A549 (cell line): ENCODE measurements at regions not wholly inside any gene's neighbourhood (a gene's known extent, or its start where the extent isn't known, plus 50 kb on each side); places are given as distances from the start of the nearest gene placed in this dataset.

Experiments used
- ATAC-seq, 2 experiments: fragments of 200-7000 bp in 1 of 2; fragments of >200 bp in 1 of 2; cut with Nextera tagmentation in 1 of 2; cut with Tn5 transposase in 1 of 2; 3 replicates each; pipeline versions ENCODE4 v1.8.0 to v1.9.1; 2018 to 2020; ENCODE audit warnings: mild to moderate bottlenecking in 1 of 2, moderate library complexity in 1 of 2
- CTCF ChIA-PET: fragments of 300-600 bp; sonication (Branson Sonifier 250); formaldehyde crosslinking; extraction: SDS; loops from one replicate; lab custom pipeline; 2021; ENCODE audit warnings: antibody characterized with exemption, inconsistent platforms; lab: Yijun Ruan, JAX
- POLR2A ChIA-PET: fragments of 350-600 bp; formaldehyde crosslinking; extraction: SDS; loops from one replicate; lab custom pipeline; 2021; ENCODE audit warnings: antibody characterized with exemption, inconsistent platforms; lab: Yijun Ruan, JAX
- DNase-seq, 2 experiments: peaks; one replicate each; pipeline versions ENCODE4 v3.0.0 to v3.0.0-alpha.2; 2011 to 2016; ENCODE audit warnings: low read depth in 1 of 2, low spot score in 1 of 2
- FAIRE-seq: peaks from 2 replicates; lab custom pipeline; 2011; peaks lifted over from hg19 to GRCh38; lab: Jason Lieb, UNC
- H3K27ac ChIP-seq, 2 experiments: fragments of >200 bp; sonication (Bioruptor Twin); formaldehyde crosslinking; 3 replicates each; pipeline ENCODE4 v1.5.1; 2016 to 2017
- H3K4me1 ChIP-seq: fragments of >200 bp; sonication (Bioruptor Twin); formaldehyde crosslinking; 3 replicates; pipeline ENCODE4 v1.6.1; 2016
- H3K4me2 ChIP-seq: fragments of >200 bp; sonication (Bioruptor Twin); formaldehyde crosslinking; 3 replicates; pipeline ENCODE4 v1.6.1; 2016
- H3K4me3 ChIP-seq: fragments of >200 bp; sonication (Bioruptor Twin); formaldehyde crosslinking; 3 replicates; pipeline ENCODE4 v1.5.1; 2016
- H3K9me3 ChIP-seq: fragments of >200 bp; sonication (Bioruptor Twin); formaldehyde crosslinking; 3 replicates; pipeline ENCODE4 v1.6.1; 2016
- ATOH8 ChIP-seq: fragments of 250-450 bp; sonication (Bioruptor Pico); IDR thresholded peaks from 2 replicates; pipeline ENCODE4 v1.5.0; 2020; ENCODE audit warnings: low read depth, mild to moderate bottlenecking, moderate library complexity
- CBX2 ChIP-seq: fragments of 200-600 bp; sonication (generic); IDR thresholded peaks from 2 replicates; pipeline ENCODE4 v1.6.1; 2016; ENCODE audit warnings: low read depth, mild to moderate bottlenecking, borderline replicate concordance
- CBX8 ChIP-seq: fragments of 200-600 bp; sonication (generic); IDR thresholded peaks from 2 replicates; pipeline ENCODE4 v1.6.1; 2016
- CEBPB ChIP-seq, 2 experiments: fragments of >200 bp in 1 of 2; sonication (Bioruptor Twin) in 1 of 2; formaldehyde crosslinking in 1 of 2; IDR thresholded peaks; 2 replicates each; pipeline ENCODE4 v1.6.1; 2012 to 2016
- CHD2 ChIP-seq: fragments of 150-350 bp; IDR thresholded peaks from 2 replicates; pipeline ENCODE4 v1.6.1; 2014; ENCODE audit warnings: low read length; ENCODE audit not compliant: partially characterized antibody
- EHMT2 ChIP-seq: fragments of 200-600 bp; sonication (generic); IDR thresholded peaks from 2 replicates; pipeline ENCODE4 v1.6.1; 2016; ENCODE audit warnings: antibody characterized with exemption, low read depth, mild to moderate bottlenecking, moderate library complexity
- EP300 ChIP-seq, 2 experiments: fragments of >200 bp; sonication (Bioruptor Twin); formaldehyde crosslinking; IDR thresholded peaks; 2 replicates in 1 of 2; 3 replicates in 1 of 2; pipeline ENCODE4 v1.6.1; 2016 to 2017
- ESRRA ChIP-seq: fragments of 150-350 bp; IDR thresholded peaks from 2 replicates; pipeline ENCODE4 v1.6.1; 2014; ENCODE audit warnings: mild to moderate bottlenecking, low read length, borderline replicate concordance
- FOSB ChIP-seq: fragments of 250-450 bp; sonication (Bioruptor Pico); IDR thresholded peaks from 2 replicates; pipeline ENCODE4 v1.5.0; 2020; ENCODE audit warnings: mild to moderate bottlenecking, moderate library complexity
- FOSL2 ChIP-seq, 2 experiments: fragments of 450-650 bp in 1 of 2; fragments of >200 bp in 1 of 2; sonication (Bioruptor Twin) in 1 of 2; formaldehyde crosslinking; IDR thresholded peaks; 2 replicates each; pipeline versions ENCODE4 v1.5.0 to v1.6.1; 2016 to 2020; ENCODE audit warnings: mild to moderate bottlenecking in 1 of 2, moderate library complexity in 1 of 2
- GATA3 ChIP-seq: IDR thresholded peaks from 2 replicates; pipeline ENCODE4 v1.6.1; 2012; ENCODE audit warnings: borderline replicate concordance
- HES2 ChIP-seq: fragments of >200 bp; sonication (Bioruptor Twin); formaldehyde crosslinking; IDR thresholded peaks from 2 replicates; pipeline ENCODE4 v1.6.1; 2016
- HEYL ChIP-seq: fragments of 250-450 bp; sonication (Bioruptor Pico); IDR thresholded peaks from 2 replicates; pipeline ENCODE4 v1.8.0; 2021; ENCODE audit warnings: mild to moderate bottlenecking, moderate library complexity
- HOXB13 ChIP-seq: fragments of 250-450 bp; sonication (Bioruptor Pico); IDR thresholded peaks from 2 replicates; pipeline ENCODE4 v1.5.0; 2020; ENCODE audit warnings: low read depth, mild to moderate bottlenecking, moderate library complexity
- JUNB ChIP-seq: fragments of >200 bp; sonication (Bioruptor Twin); formaldehyde crosslinking; IDR thresholded peaks from 2 replicates; pipeline ENCODE4 v1.6.1; 2016
- KDM1A ChIP-seq: fragments of 200-600 bp; sonication (generic); IDR thresholded peaks from 2 replicates; pipeline ENCODE4 v1.6.1; 2016; ENCODE audit warnings: low read depth, mild to moderate bottlenecking
- MAX ChIP-seq: IDR thresholded peaks from 2 replicates; pipeline ENCODE4 v1.6.1; 2012
- MAZ ChIP-seq: fragments of 150-350 bp; IDR thresholded peaks from 2 replicates; pipeline ENCODE4 v1.6.1; 2014; ENCODE audit warnings: antibody characterized with exemption, low read depth, low read length, borderline replicate concordance
- POLR2A ChIP-seq: IDR thresholded peaks from 2 replicates; pipeline ENCODE4 v1.6.1; 2012; ENCODE audit warnings: mild to moderate bottlenecking, low read length
- RFX5 ChIP-seq: fragments of 450-650 bp; IDR thresholded peaks from 2 replicates; pipeline ENCODE4 v1.7.1; 2014; ENCODE audit warnings: antibody characterized with exemption, mild to moderate bottlenecking, moderate library complexity
- RNF2 ChIP-seq: fragments of 200-600 bp; sonication (generic); IDR thresholded peaks from 2 replicates; pipeline ENCODE4 v1.6.1; 2016; ENCODE audit warnings: low read depth, mild to moderate bottlenecking, antibody characterized with exemption, moderate library complexity, borderline replicate concordance
- TP53 ChIP-seq: fragments of 250-450 bp; sonication (Bioruptor Pico); IDR thresholded peaks from 2 replicates; pipeline ENCODE4 v1.5.0; 2021; ENCODE audit warnings: mild to moderate bottlenecking, moderate library complexity
- ZC3H11A ChIP-seq: fragments of 450-650 bp; IDR thresholded peaks from 2 replicates; pipeline ENCODE4 v1.6.1; 2014; ENCODE audit warnings: antibody characterized with exemption, mild to moderate bottlenecking
- ZFP36 ChIP-seq: fragments of 450-650 bp; IDR thresholded peaks from 2 replicates; pipeline ENCODE4 v1.6.1; 2014; ENCODE audit warnings: borderline replicate concordance; ENCODE audit not compliant: partially characterized antibody
- ZNF302 ChIP-seq: fragments of 250-450 bp; sonication (Bioruptor Pico); IDR thresholded peaks from 2 replicates; pipeline ENCODE4 v1.9.0; 2021; ENCODE audit warnings: inconsistent platforms, mild to moderate bottlenecking, moderate library complexity
- ZSCAN20 ChIP-seq: fragments of 250-450 bp; sonication (Bioruptor Pico); IDR thresholded peaks from 2 replicates; pipeline ENCODE4 v1.8.0; 2022; ENCODE audit warnings: mild to moderate bottlenecking, moderate library complexity
- WGBS: methylation state at CpG from one replicate; pipeline ENCODE4 v1.1.6; 2017; ENCODE audit errors: missing lambda C conversion rate; 5-methylcytosine and 5-hydroxymethylcytosine counted together
- TF ChIP-seq, protein P1 (sequence below): fragments of 250-450 bp; sonication (Bioruptor Pico); IDR thresholded peaks from 2 replicates; pipeline ENCODE4 v1.5.0; 2021; ENCODE audit warnings: mild to moderate bottlenecking, moderate library complexity, borderline replicate concordance
- TF ChIP-seq, protein P2 (sequence below): fragments of 150-350 bp; IDR thresholded peaks from 2 replicates; pipeline ENCODE4 v1.6.1; 2014; ENCODE audit warnings: low read depth, mild to moderate bottlenecking, low read length
- TF ChIP-seq, protein P3 (sequence below): fragments of >200 bp; sonication (Bioruptor Twin); formaldehyde crosslinking; IDR thresholded peaks from 3 replicates; pipeline ENCODE4 v1.5.1; 2016

DNA sequence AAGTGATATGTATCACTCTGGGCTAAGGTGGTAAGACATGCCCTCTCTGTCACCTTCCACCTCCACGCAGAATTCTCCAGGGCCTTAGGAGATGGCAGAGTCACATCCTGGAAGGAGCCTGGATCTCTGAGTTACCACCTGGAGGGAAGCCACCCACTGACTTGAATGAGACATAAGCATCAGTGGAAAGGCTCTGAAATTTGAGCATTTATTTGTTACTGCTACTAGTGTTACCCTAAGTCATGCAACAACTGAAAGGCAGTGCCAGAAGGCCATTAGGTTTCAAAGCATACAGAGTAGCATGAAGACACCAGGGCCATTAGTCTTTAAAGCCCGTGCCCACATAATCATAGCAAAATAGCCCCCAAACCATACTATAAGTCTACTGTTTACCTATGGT lies 230.3 kb upstream of the IRF2BP2 start:
- no peak overlapping the region for H3K4me3 ChIP-seq
- H3K4me2 ChIP-seq, result no peak overlapping the region
- H3K27ac ChIP-seq, result peak overlapping the region; percentile 35 to 61; a peak in 2 of 6 replicates
- WGBS, result 83% methylated on average over 2 of the region's 2 CpGs
- POLR2A ChIA-PET, result no interaction called here
- CTCF ChIA-PET, result interaction anchor here (1.6 kb wide), 1 partner anchor 15 kb away, joined by 3 read pairs; no protein-coding TSS in a partner anchor
- peaks cover 32% of the 10 kb centered on the region for H3K4me1 ChIP-seq
- DNase-seq (no peak), ATAC-seq (no peak), FAIRE-seq (no peak)
- TF ChIP-seq EHMT2 (no peak), MAX (no peak), CBX2 (no peak), ATOH8 (no peak), ESRRA (no peak), CHD2 (no peak), GATA3 (no peak), POLR2A (no peak), ZFP36 (no peak), RFX5 (no peak), ZSCAN20 (CRISPR knock-in tag) (no peak), MAZ (no peak), JUNB (no peak), HEYL (CRISPR knock-in tag) (no peak), CBX8 (no peak), FOSB (CRISPR knock-in tag) (no peak)
- TF ChIP-seq, protein P1, sequence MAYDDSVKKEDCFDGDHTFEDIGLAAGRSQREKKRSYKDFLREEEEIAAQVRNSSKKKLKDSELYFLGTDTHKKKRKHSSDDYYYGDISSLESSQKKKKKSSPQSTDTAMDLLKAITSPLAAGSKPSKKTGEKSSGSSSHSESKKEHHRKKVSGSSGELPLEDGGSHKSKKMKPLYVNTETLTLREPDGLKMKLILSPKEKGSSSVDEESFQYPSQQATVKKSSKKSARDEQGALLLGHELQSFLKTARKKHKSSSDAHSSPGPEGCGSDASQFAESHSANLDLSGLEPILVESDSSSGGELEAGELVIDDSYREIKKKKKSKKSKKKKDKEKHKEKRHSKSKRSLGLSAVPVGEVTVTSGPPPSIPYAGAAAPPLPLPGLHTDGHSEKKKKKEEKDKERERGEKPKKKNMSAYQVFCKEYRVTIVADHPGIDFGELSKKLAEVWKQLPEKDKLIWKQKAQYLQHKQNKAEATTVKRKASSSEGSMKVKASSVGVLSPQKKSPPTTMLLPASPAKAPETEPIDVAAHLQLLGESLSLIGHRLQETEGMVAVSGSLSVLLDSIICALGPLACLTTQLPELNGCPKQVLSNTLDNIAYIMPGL, result no peak
- TF ChIP-seq, protein P2, sequence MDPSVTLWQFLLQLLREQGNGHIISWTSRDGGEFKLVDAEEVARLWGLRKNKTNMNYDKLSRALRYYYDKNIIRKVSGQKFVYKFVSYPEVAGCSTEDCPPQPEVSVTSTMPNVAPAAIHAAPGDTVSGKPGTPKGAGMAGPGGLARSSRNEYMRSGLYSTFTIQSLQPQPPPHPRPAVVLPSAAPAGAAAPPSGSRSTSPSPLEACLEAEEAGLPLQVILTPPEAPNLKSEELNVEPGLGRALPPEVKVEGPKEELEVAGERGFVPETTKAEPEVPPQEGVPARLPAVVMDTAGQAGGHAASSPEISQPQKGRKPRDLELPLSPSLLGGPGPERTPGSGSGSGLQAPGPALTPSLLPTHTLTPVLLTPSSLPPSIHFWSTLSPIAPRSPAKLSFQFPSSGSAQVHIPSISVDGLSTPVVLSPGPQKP, result no peak
- 0 out of 3 replicates have a peak, but pooled peaks cover 3% of the 10 kb centered on the region for H3K9me3 ChIP-seq

DNA sequence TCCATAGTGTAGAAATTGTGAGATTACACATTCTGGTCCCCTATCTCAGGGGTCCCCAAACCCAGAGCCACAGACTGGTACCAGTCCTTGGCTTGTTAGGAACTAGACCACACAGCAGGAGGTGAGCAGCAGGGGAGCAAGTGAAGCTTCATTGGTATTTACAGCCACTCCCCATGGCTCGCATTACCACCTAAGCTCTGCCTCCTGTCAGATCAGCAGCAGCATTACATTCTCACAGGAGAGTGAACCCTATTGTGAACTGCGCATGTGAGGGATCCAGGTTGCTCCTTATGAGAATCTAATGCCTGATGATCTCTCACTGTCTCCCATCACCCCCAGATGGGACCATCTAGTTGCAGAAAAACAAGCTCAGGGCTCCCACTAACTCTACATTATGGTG lies 229.7 kb upstream of the IRF2BP2 start:
- peak in 1 of 2 experiments; percentile 51 for DNase-seq
- Histone ChIP-seq H3K27ac (peak overlapping the region in 1 of 2 experiments; percentile 63; a peak in 3 of 6 replicates), H3K9me3 (0 out of 3 replicates have a peak, but pooled peaks cover 3% of the 10 kb centered on the region), H3K4me2 (no peak overlapping the region), H3K4me1 (peaks cover 32% of the 10 kb centered on the region), H3K4me3 (no peak overlapping the region)
- ATAC-seq, result peak in 1 of 2 experiments; percentile 54; a peak in 3 of 6 replicates
- FAIRE-seq, result no peak
- WGBS, result 76% methylated on average over 2 of the region's 2 CpGs
- POLR2A ChIA-PET, result no interaction called here
- CTCF ChIA-PET, result interaction anchor here (1.6 kb wide), 1 partner anchor 14 kb away, joined by 3 read pairs; no protein-coding TSS in a partner anchor
- no peak for TF ChIP-seq FOSL2 (IDR thresholded peaks at IDR 0.05)
- no peak for TF ChIP-seq FOSL2 (CRISPR knock-in tag; IDR thresholded peaks at IDR 0.05)
- TF ChIP-seq, protein P3, sequence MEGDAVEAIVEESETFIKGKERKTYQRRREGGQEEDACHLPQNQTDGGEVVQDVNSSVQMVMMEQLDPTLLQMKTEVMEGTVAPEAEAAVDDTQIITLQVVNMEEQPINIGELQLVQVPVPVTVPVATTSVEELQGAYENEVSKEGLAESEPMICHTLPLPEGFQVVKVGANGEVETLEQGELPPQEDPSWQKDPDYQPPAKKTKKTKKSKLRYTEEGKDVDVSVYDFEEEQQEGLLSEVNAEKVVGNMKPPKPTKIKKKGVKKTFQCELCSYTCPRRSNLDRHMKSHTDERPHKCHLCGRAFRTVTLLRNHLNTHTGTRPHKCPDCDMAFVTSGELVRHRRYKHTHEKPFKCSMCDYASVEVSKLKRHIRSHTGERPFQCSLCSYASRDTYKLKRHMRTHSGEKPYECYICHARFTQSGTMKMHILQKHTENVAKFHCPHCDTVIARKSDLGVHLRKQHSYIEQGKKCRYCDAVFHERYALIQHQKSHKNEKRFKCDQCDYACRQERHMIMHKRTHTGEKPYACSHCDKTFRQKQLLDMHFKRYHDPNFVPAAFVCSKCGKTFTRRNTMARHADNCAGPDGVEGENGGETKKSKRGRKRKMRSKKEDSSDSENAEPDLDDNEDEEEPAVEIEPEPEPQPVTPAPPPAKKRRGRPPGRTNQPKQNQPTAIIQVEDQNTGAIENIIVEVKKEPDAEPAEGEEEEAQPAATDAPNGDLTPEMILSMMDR, result no peak
- no peak for TF ChIP-seq ATOH8
- no peak for TF ChIP-seq KDM1A
- no peak for TF ChIP-seq EHMT2
- no peak for TF ChIP-seq ZC3H11A
- TF ChIP-seq, protein P1, result no peak
- no peak for TF ChIP-seq HES2
- TF ChIP-seq JUNB, result no peak
- no peak for TF ChIP-seq TP53 (CRISPR knock-in tag)
- TF ChIP-seq CEBPB (IDR thresholded peaks at IDR 0.05), result no peak
- TF ChIP-seq RFX5, result no peak
- TF ChIP-seq MAZ, result no peak
- no peak for TF ChIP-seq ZNF302 (CRISPR knock-in tag)
- no peak for TF ChIP-seq CBX8
- no peak for TF ChIP-seq RNF2
- no peak for TF ChIP-seq EP300 (IDR thresholded peaks at IDR 0.05)
- no peak for TF ChIP-seq ESRRA
- no peak for TF ChIP-seq HOXB13 (CRISPR knock-in tag)
